HG03139 (cell line): ENCODE measurements at regions not wholly inside any gene's neighbourhood (a gene's known extent, or its start where the extent isn't known, plus 50 kb on each side); places are given as distances from the start of the nearest gene placed in this dataset.

Experiments
- ATAC-seq: cut with Tn5 transposase; IDR thresholded peaks from one replicate; pipeline ENCODE4 v1.9.1; 2021; ENCODE audit not compliant: unreplicated experiment

DNA sequence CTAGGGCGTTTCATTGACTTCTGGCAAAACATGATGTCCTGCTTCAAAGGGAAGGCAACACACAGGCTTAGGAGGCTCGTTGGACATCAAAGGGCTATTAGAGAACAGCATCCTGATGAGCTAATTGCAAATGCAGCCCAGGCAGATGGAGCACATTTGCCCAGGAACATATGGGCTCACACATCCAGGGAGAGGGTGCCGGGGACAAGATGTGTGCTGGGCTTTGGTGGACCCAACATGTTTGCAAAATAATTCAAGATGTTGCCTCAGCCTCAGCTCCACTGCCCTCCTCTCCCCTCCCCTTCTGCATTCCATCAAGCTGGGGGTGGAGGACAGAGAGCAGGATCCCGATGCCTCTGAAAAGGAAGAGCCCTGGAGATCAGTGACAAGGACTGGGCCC lies 217.1 kb upstream of the ZMIZ1 start:
- no peak for ATAC-seq

DNA sequence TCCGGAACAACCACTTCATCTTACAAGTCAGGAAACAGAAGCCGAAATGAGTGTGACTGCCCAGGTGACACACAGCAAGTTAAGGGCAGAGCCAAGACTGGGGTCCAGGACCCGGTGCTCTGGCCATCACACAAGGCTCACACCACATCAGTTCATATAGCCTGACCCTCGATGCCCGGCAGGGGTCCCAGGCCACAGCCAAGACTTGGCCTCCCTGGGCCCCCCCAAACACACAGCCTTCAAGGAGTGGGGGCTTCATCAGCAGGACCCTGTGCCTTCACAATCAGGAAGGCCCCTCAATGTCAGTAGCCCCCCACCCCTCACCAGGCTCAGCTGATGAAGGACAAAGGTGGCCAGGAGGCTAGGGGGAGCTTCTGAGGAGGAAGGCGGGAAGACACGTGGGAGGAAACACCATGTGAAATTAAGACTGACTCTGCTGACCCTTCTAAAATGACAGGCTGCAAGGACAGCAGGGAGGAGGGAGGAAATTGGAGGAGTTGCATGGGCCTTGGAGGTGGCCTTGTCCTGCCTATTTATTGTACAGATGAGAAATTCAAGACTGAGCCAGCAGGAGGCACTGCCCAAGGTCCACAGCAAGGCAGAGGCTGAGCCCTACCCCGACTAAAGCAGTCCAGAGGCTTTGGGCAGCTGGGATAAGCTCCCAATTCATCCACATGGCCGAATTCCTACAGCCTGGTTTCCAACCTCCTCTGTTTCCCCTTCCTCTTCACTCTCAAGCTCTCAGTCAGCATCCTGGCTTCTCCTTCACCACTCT lies 216.1 kb upstream of the ZMIZ1 start:
- no peak for ATAC-seq

DNA sequence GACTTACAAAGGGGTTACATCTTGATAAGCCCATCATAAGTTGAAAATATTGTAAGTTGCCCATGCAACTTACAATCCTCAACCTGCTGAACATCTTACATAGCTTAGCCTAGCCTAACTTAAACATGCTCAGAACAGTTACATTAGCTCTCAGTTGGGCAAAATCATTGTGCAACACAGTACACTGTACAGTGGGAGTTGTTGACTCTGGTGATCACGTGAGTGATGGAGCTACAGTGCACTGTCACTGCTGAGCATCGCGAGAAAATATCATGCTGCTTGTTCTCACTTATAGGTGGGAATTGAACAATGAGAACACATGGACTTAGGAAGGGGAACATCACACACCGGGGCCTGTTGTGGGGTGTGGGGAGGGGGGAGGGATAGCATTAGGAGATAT lies 214.9 kb upstream of the ZMIZ1 start:
- no peak for ATAC-seq

DNA sequence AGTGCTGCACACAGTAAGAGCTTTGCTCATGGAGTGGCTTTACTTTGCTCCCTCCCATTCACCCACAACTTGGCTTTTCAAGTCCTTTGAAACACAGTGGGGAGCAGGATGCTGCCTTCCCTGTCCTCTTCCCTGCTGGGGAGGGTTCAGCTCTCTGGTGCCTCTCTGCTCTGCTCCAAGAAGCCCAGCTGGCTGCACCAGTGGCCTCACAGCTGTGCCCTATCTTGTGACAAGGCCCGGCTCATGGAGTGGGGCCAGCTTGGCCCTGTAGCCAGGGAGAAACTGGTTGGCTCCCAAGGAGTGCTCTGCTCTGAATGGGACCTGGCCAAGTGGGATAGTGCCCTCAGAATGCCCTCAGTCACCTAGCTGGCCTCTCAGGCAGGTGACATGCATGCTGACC lies 212.3 kb upstream of the ZMIZ1 start:
- no peak for ATAC-seq

DNA sequence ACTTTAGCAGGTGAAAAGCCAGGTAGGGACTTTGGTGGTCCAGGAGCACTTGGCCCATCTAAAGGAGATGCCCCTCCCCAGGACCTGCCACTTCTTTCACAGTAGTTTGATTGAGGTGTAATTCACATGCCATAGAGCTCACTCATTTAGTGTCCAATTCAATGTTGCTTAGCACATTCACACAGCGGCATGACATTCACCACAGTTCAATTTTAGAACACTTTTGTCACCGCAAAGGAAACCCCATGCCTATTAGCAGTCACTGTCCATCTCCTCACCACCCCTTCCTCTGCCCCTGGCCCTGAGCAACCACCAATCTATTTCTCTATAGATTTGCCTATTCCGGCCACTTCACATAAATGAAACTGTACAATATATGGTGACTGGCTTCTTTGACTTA lies 211.6 kb upstream of the ZMIZ1 start:
- ATAC-seq: no peak

GRCh38 chr10:78859266-78859665 lies 209.5 kb upstream of the ZMIZ1 start:
- ATAC-seq: no peak

- no peak for ATAC-seq
These were observed 209.0 kb upstream of the ZMIZ1 start for GRCh38 chr10:78859769-78860168.

GRCh38 chr10:78860260-78860914 lies 208.4 kb upstream of the ZMIZ1 start:
- ATAC-seq: no peak

DNA sequence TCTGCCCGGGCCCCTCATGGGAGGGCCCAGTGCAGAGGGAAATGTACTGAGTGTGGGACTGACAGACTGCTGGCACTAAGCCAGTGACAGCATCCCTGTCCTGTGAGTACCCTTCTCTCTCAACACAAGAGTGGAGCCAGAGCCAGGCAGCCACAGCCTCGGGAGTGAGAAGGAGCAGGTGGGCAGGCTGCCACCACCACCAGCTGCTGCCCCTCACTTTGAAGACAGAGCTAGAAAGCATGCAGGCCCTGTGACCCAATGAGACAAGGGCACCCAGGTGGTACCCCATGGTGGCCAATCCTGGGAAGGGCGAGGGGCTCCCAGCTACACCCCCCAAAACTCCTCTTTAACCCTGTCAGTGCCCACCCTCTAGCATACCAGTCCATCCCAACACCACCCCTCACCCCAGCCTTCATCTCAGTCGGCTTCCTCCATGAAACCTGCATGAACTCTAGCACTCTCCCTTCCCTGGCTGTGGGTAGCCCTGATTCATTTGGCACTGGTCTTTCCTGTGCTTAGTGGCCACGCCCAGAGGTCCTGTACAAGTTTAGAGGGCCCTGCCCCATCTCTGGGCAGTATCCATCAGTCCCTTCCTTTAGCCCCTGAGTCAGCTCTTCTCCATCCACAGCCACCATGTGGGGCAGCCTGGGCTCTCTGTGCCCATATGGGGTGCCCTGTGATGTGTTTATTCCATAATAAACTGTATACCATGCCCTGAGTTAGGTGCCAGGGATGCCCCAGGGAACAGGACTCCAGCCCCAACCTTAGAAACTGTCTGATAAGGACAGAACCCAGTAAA lies 207.0 kb upstream of the ZMIZ1 start:
- no peak for ATAC-seq

GRCh38 chr10:78862328-78862640 lies 206.5 kb upstream of the ZMIZ1 start:
- no peak for ATAC-seq

DNA sequence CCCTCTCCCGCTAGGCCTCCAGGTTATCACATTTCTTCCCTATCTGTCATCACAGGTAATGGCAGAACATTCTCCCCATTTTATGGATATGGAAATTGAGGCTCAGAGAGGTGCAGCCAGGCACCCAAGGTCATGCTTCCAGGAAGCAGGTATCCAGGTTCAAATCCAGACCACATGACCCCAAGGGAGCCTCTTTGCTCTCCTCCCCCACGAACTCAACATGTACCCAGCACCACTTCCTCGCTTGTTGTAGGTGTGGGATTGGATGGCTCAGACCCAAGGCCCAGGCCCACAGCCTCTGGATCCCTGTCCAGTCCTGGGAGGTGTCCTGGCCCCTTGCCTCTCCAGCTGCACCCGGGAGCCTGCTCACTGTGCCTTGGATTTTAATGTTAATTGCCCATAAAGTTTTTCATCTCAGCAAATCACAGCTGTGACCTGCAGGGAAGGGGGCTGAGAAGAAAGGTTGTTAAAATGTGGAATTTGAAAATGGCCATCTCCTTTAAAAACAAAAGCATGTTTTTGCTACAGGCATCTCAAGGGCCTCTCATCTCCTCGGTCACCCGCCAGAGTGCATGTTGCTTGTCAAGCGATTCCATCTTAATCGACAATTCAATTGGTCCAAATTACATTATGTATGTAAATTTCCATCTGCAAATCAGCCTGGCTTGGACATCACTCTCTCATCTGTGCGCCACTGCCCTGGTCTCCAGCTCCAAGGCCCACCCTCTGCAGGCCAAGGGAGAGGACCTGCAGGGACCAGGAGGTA lies 205.4 kb upstream of the ZMIZ1 start:
- ATAC-seq: no peak

DNA sequence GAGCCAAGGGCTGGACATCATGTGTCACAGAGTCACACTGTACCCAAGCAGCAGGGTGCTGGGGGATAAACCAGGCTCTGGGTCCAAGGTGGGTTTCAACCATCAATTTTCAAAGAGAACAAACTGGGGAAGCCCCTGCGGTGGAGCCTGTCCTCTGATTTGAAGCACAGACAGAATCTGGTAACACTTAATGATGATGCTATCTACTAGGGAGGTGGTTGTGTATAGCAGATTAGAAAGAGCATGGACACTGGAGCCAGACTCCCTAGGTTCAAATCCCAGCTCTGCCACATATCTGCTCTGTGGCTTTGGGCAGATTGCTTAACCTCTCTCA lies 204.9 kb upstream of the ZMIZ1 start:
- no peak for ATAC-seq

- no peak for ATAC-seq
These were observed 203.8 kb upstream of the ZMIZ1 start for GRCh38 chr10:78864761-78865537.

GRCh38 chr10:78865538-78865875 lies 203.3 kb upstream of the ZMIZ1 start:
- no peak for ATAC-seq

DNA sequence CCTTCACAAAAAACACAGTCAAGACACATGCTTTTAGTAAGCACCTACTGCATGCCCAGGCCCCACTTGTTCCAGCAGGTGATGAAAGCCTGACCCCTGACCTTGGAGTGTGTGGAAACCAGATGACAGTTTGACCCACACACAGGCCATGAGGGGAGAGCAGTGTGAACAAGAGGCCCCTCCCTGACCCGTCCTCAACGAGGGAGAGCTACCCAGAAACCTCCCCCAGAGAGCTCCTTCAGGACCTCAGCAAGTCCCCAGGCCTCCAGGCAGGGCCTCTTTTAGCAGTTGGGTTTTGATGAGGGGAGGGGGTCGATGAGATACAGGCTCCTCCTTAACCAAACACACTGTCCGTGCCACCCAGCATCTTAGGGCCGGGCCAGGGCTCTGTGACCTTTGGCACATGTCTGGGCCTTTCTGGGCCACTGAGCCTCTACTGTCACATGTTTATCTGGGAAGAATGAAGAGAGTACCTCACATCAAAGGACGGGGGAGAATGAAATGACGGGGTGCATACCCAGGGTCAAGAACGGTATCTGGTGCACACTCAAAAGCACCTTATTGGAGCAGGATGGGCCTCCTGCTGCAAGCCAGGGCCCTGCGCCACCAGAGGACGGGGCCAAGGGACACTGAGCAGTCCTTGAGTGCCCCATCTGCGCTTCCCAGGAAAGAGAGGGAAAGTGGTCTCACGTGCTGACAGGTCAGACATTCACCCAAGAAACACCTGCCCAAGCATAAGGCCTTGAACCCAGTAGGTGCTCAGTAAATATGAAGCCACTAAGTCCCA lies 202.6 kb upstream of the ZMIZ1 start:
- no peak for ATAC-seq

DNA sequence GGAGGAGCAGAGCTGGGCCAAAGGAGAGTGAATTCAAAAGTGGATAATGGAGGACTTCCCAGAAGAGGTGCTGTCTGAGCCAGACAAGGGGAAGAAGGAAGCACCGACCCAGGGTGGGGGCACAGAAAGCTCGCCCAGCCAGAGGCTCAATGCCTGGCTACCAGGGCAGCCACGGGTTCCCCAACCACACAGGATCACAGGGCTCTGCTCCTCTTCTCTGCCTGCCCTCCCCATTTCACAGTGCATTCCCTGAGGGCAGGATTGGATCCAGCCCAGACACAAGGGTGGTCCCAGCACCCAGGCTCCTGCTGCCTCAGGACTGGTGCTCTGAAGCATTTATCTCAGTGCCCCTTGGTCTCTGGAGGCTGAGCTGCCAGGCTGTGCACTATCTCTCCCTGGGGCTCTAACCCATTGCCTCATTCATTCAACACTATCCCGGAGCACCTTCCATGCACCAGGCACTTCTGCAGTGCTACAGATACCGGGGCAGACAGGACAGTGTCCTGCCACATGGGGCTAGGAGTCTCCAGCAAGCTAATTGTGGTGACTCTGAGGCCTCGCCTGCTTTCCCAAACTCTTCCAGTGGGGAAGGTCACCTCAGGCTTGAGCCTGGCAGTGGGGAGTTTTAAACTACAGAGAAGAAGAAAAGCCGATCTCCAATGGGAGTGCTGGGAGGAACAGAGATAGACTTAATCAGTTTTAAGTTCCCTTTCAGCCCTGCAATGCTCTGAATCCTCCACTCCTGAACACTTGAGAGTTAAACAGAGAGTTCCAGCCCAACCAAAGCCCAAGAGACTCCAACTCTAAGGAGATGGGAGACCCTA lies 201.8 kb upstream of the ZMIZ1 start:
- no peak for ATAC-seq

DNA sequence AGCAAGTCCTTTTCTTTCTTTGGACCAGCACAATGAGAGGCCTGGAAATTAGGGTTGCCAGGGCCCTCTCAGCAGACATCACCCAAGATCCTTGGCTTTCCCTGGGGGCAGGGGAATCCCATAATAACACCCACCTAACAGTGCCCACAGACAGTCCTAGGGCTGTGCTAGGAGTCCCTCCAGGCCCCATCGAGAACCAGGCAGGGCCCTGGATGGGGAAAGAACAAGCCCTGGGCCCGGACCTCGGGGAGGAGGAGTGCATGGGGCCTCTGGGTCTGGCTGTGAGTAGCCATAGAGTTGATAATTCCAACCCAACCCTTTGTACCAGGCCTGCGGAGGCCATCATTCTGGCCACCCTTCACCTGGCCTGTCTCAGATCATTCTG lies 201.2 kb upstream of the ZMIZ1 start:
- no peak for ATAC-seq

DNA sequence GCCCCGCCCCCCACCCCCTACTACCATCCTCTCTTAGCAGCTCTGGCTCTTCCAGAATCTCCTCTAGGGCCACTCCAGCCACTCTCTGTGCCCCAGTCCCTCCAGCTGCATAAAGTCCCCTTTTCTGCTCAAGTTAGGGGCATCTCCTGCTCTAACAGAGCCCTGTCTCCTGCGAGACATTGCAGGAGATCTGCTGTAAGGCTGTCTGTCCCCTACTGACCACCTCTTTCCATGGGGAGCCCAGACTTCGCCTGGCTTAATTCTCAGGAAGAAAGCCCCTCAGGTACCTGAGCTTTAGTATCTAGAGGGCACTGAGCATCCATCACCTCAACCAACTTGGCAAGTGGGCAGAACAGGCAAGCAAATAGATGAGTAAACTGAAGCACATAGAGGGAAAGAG lies 200.7 kb upstream of the ZMIZ1 start:
- ATAC-seq: no peak

DNA sequence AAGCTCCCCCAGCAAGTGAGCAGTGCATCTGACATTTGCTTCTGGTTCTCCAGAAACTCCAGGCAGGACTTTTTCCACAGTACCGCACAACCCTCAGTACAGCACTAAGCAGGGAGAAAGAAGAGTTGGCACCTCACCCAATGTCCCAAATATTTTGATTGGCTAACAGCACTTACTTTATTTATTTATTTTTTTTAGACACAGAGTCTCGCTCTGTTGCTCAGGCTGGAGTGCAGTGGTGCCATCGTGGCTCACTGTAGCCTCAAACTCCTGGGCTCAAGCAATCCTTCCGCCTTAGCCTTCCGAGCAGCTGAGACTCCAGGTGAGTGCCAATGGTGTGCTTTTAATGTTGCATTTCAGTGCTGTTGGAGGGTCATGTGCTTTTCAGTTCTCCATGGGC lies 200.3 kb upstream of the ZMIZ1 start:
- ATAC-seq: no peak
